HepG2 (cell line): ENCODE measurements at regions not wholly inside any gene's neighbourhood (a gene's known extent, or its start where the extent isn't known, plus 50 kb on each side); places are given as distances from the start of the nearest gene placed in this dataset.

ENCODE experiments used
- ATAC-seq: fragments of 200-7000 bp; cut with Tn5 transposase; 3 replicates; pipeline ENCODE4 v1.9.1; 2020; ENCODE audit warnings: mild to moderate bottlenecking, moderate library complexity
- BruUV-seq: library from RNA; stranded (reverse); fragments of 400-500 nt; replicated peaks from 2 replicates; lab custom pipeline; 2021; lab: Mats Ljungman, UMichigan
- CTCF ChIA-PET: fragments of 300-600 bp; formaldehyde crosslinking; extraction: SDS; loops from one replicate; lab custom pipeline; 2021; ENCODE audit warnings: low total read pairs, inconsistent platforms, low intra/inter-chr PET ratio; lab: Yijun Ruan, JAX
- POLR2A ChIA-PET: fragments of 350-600 bp; sonication (Branson Sonifier 250); formaldehyde crosslinking; loops from one replicate; lab custom pipeline; 2020; ENCODE audit warnings: antibody characterized with exemption, inconsistent platforms; lab: Yijun Ruan, JAX
- DNase-seq: peaks from one replicate; pipeline ENCODE4 v3.0.0-alpha.2; 2015; ENCODE audit warnings: low spot score
- FAIRE-seq: peaks from 3 replicates; lab custom pipeline; 2011; peaks lifted over from hg19 to GRCh38; lab: Jason Lieb, UNC
- H2AFZ ChIP-seq: one replicate; pipeline ENCODE4 v1.6.1; 2011; ENCODE audit warnings: low read length, inconsistent platforms
- H3K27ac ChIP-seq: fragments of 300-600 bp; 3 replicates; pipeline ENCODE4 v1.8.0; 2011; ENCODE audit warnings: mixed run types, mild to moderate bottlenecking, mixed read lengths, low read length, inconsistent platforms; ENCODE audit not compliant: insufficient read depth; ENCODE audit errors: extremely low read length
- H3K27me3 ChIP-seq, 2 experiments: fragments of 200-600 bp in 1 of 2; 2 replicates in 1 of 2; 3 replicates in 1 of 2; pipeline versions ENCODE4 v1.6.0 to v1.8.0; 2011; ENCODE audit warnings: low read length in 2 of 2, mild to moderate bottlenecking in 2 of 2, moderate library complexity in 2 of 2, inconsistent platforms in 1 of 2; ENCODE audit not compliant: insufficient read depth in 2 of 2, control insufficient read depth in 1 of 2
- H3K36me3 ChIP-seq, 2 experiments: fragments of 200-600 bp in 1 of 2; replicated peaks in 1 of 2; 2 replicates in 1 of 2; 3 replicates in 1 of 2; pipeline versions ENCODE4 v1.5.1 to v1.8.0; 2011; ENCODE audit warnings: low read length in 2 of 2, inconsistent platforms in 1 of 2; ENCODE audit not compliant: insufficient read depth in 2 of 2, control insufficient read depth in 1 of 2
- H3K4me1 ChIP-seq: 2 replicates; pipeline ENCODE4 v1.5.1; 2012; ENCODE audit warnings: low read length, inconsistent platforms; ENCODE audit not compliant: insufficient read depth
- H3K4me2 ChIP-seq: 2 replicates; pipeline ENCODE4 v1.6.0; 2011; ENCODE audit warnings: low read depth, low read length, inconsistent platforms
- H3K4me3 ChIP-seq, 3 experiments: fragments of 200-600 bp in 1 of 3; sonication (generic), shearing (Covaris generic) in 1 of 3; replicated peaks in 1 of 3; 2 replicates each; pipeline ENCODE4 v1.5.1; 2011 to 2016; ENCODE audit warnings: low read length in 3 of 3, inconsistent platforms in 2 of 3, low read depth in 2 of 3, mild to moderate bottlenecking in 2 of 3, control low read depth in 1 of 3, mixed read lengths in 1 of 3; ENCODE audit not compliant: insufficient read depth in 1 of 3
- H3K79me2 ChIP-seq: one replicate; pipeline ENCODE4 v1.6.1; 2011; ENCODE audit warnings: low read length, inconsistent platforms; ENCODE audit not compliant: insufficient read depth
- H3K9ac ChIP-seq: 2 replicates; pipeline ENCODE4 v1.6.0; 2011; ENCODE audit warnings: mild to moderate bottlenecking, low read depth, low read length, inconsistent platforms; ENCODE audit not compliant: insufficient read depth
- H3K9me3 ChIP-seq: 2 replicates; pipeline ENCODE4 v1.5.1; 2012; ENCODE audit warnings: mild to moderate bottlenecking, low read length
- H4K20me1 ChIP-seq: 2 replicates; pipeline ENCODE4 v1.6.0; 2011; ENCODE audit warnings: inconsistent platforms, mild to moderate bottlenecking, low read length, moderate library complexity; ENCODE audit not compliant: insufficient read depth
- NR2F6 ChIP-seq, 2 experiments: IDR thresholded peaks; 2 replicates each; pipeline ENCODE4 v1.6.1; 2016; ENCODE audit warnings: antibody characterized with exemption in 1 of 2, mild to moderate bottlenecking in 1 of 2
- PRMT3 ChIP-seq: sonication (generic); formaldehyde crosslinking; IDR thresholded peaks from 2 replicates; pipeline ENCODE4 v1.8.1; 2022; ENCODE audit warnings: low read depth, mild to moderate bottlenecking, moderate library complexity, missing genetic modification reagents, borderline replicate concordance
- SUZ12 ChIP-seq: fragments of 150-350 bp; IDR thresholded peaks from 2 replicates; pipeline ENCODE4 v1.6.1; 2014; ENCODE audit warnings: low read depth, low read length
- TOE1 ChIP-seq: sonication (generic); formaldehyde crosslinking; IDR thresholded peaks from 2 replicates; pipeline ENCODE4 v1.4.0; 2020; ENCODE audit warnings: mild to moderate bottlenecking, missing genetic modification reagents
- ZNF124 ChIP-seq: sonication (generic); formaldehyde crosslinking; IDR thresholded peaks from 2 replicates; pipeline ENCODE4 v1.4.0; 2020; ENCODE audit warnings: missing genetic modification reagents
- WGBS: methylation state at CpG from one replicate; pipeline ENCODE4 v1.1.6; 2017; ENCODE audit warnings: low lambda C conversion rate; 5-methylcytosine and 5-hydroxymethylcytosine counted together
- in situ Hi-C: cut with HindIII; loops from 2 replicates; pipeline ENCODE4 v1.10.0; 2017; ENCODE audit warnings: low pct_unique_long_range_greater_than_20kb; ENCODE audit not compliant: extremely low pct_ligation_motif_present
- intact Hi-C: fragments of 100-400 bp; cut with micrococcal nuclease; formaldehyde crosslinking; loops from one replicate; pipeline ENCODE4 v1.10.0; 2022; ENCODE audit not compliant: unreplicated experiment
- TF ChIP-seq, protein P1 (sequence below): sonication (generic); formaldehyde crosslinking; IDR thresholded peaks from 2 replicates; pipeline ENCODE4 v1.8.0; 2023; ENCODE audit warnings: mild to moderate bottlenecking, missing genetic modification reagents
- TF ChIP-seq, protein P2 (sequence below): sonication (generic); formaldehyde crosslinking; IDR thresholded peaks from 2 replicates; pipeline ENCODE4 v1.9.0; 2021; ENCODE audit warnings: mild to moderate bottlenecking, missing genetic modification reagents

DNA sequence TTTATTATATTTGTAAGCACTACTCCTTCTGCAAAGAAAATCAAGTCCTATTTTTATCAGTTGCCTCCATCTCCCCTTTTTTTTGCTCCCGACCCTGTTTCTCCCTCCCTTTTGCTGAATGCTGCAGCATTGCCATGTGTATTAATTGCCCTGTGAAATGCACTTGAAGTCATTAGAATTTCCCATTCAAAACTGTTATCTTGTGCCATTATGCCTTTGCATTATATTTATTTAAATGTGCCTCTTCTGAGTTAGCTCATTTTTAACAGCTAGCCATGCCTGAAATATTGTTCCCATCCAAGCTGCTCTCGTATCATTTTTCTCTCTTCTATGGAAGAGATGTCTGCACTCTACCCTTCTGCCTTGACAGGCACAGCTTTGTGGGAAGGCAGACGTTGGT lies 404.0 kb upstream of the PLXNA2 start:
- in situ Hi-C loops = loop anchor here (25.0 kb wide), 1 partner anchor 636 kb away; no protein-coding TSS in a partner anchor
- Histone ChIP-seq H4K20me1 (no peaks in the 10 kb centered on the region), H3K9ac (no peak overlapping the region), H3K4me2 (no peak overlapping the region), H3K4me3 (no peak overlapping the region), H3K79me2 (no peaks in the 10 kb centered on the region), H3K4me1 (no peaks in the 10 kb centered on the region), H3K27me3 (no peaks in the 10 kb centered on the region), H3K9me3 (no peaks in the 10 kb centered on the region), H2AFZ (no peak overlapping the region), H3K36me3 (no peaks in the 10 kb centered on the region), H3K27ac (no peak overlapping the region)
- TF ChIP-seq, protein P1, sequence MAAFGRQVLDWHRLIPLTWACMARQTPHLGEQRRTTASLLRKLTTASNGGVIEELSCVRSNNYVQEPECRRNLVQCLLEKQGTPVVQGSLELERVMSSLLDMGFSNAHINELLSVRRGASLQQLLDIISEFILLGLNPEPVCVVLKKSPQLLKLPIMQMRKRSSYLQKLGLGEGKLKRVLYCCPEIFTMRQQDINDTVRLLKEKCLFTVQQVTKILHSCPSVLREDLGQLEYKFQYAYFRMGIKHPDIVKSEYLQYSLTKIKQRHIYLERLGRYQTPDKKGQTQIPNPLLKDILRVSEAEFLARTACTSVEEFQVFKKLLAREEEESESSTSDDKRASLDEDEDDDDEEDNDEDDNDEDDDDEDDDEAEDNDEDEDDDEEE (CRISPR knock-in tag) = no peak
- TF ChIP-seq NR2F6 (IDR thresholded peaks at IDR 0.05) = no peak
- no peak for TF ChIP-seq NR2F6 (CRISPR knock-in tag; IDR thresholded peaks at IDR 0.05)
- TF ChIP-seq TOE1 = no peak
- TF ChIP-seq SUZ12 = no peak
- TF ChIP-seq ZNF124 = no peak
- TF ChIP-seq, protein P2, sequence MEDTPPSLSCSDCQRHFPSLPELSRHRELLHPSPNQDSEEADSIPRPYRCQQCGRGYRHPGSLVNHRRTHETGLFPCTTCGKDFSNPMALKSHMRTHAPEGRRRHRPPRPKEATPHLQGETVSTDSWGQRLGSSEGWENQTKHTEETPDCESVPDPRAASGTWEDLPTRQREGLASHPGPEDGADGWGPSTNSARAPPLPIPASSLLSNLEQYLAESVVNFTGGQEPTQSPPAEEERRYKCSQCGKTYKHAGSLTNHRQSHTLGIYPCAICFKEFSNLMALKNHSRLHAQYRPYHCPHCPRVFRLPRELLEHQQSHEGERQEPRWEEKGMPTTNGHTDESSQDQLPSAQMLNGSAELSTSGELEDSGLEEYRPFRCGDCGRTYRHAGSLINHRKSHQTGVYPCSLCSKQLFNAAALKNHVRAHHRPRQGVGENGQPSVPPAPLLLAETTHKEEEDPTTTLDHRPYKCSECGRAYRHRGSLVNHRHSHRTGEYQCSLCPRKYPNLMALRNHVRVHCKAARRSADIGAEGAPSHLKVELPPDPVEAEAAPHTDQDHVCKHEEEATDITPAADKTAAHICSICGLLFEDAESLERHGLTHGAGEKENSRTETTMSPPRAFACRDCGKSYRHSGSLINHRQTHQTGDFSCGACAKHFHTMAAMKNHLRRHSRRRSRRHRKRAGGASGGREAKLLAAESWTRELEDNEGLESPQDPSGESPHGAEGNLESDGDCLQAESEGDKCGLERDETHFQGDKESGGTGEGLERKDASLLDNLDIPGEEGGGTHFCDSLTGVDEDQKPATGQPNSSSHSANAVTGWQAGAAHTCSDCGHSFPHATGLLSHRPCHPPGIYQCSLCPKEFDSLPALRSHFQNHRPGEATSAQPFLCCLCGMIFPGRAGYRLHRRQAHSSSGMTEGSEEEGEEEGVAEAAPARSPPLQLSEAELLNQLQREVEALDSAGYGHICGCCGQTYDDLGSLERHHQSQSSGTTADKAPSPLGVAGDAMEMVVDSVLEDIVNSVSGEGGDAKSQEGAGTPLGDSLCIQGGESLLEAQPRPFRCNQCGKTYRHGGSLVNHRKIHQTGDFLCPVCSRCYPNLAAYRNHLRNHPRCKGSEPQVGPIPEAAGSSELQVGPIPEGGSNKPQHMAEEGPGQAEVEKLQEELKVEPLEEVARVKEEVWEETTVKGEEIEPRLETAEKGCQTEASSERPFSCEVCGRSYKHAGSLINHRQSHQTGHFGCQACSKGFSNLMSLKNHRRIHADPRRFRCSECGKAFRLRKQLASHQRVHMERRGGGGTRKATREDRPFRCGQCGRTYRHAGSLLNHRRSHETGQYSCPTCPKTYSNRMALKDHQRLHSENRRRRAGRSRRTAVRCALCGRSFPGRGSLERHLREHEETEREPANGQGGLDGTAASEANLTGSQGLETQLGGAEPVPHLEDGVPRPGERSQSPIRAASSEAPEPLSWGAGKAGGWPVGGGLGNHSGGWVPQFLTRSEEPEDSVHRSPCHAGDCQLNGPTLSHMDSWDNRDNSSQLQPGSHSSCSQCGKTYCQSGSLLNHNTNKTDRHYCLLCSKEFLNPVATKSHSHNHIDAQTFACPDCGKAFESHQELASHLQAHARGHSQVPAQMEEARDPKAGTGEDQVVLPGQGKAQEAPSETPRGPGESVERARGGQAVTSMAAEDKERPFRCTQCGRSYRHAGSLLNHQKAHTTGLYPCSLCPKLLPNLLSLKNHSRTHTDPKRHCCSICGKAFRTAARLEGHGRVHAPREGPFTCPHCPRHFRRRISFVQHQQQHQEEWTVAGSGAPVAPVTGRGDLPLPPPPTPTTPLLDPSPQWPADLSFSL (CRISPR knock-in tag) = no peak
- TF ChIP-seq PRMT3 (CRISPR knock-in tag) = no peak
- DNase-seq = no peak
- POLR2A ChIA-PET = no interaction called here
- no peak for FAIRE-seq
- CTCF ChIA-PET = no interaction called here
- 3% methylated on average over 3 of the region's 3 CpGs for WGBS
- ATAC-seq = no peak
- BruUV-seq = no TSS peak
- intact Hi-C loops = no loop called here
